Calu3 (cell line): ENCODE measurements at regions not wholly inside any gene's neighbourhood (a gene's known extent, or its start where the extent isn't known, plus 50 kb on each side); places are given as distances from the start of the nearest gene placed in this dataset.

Source experiments
- BruUV-seq: library from RNA; stranded (reverse); fragments of 400-500 nt; replicated peaks from 2 replicates; lab custom pipeline; 2021; lab: Mats Ljungman, UMichigan
- CTCF ChIA-PET: fragments of 300-600 bp; sonication (Branson Sonifier 250); formaldehyde crosslinking; loops from one replicate; lab custom pipeline; 2022; ENCODE audit warnings: antibody characterized with exemption; lab: Charles Lee
- DNase-seq: peaks from one replicate; pipeline ENCODE4 v3.0.0; 2022
- H3K27ac Mint-ChIP-seq: one replicate; pipeline ENCODE4 v1.8.0; 2022; ENCODE audit warnings: mixed read lengths; ENCODE audit not compliant: unreplicated experiment
- H3K27me3 Mint-ChIP-seq: one replicate; pipeline ENCODE4 v1.8.0; 2022; ENCODE audit warnings: mixed read lengths; ENCODE audit not compliant: unreplicated experiment
- H3K36me3 Mint-ChIP-seq: one replicate; pipeline ENCODE4 v1.8.0; 2022; ENCODE audit warnings: mild to moderate bottlenecking, moderate library complexity, mixed read lengths; ENCODE audit not compliant: insufficient read depth, unreplicated experiment
- H3K4me1 Mint-ChIP-seq: one replicate; pipeline ENCODE4 v1.8.0; 2022; ENCODE audit warnings: mild to moderate bottlenecking, low read depth, mixed read lengths; ENCODE audit not compliant: unreplicated experiment
- H3K4me3 Mint-ChIP-seq: one replicate; pipeline ENCODE4 v1.8.0; 2022; ENCODE audit warnings: mild to moderate bottlenecking, low read depth, moderate library complexity, mixed read lengths; ENCODE audit not compliant: unreplicated experiment
- H3K9me3 Mint-ChIP-seq: one replicate; pipeline ENCODE4 v1.8.0; 2022; ENCODE audit warnings: low read depth, mixed read lengths; ENCODE audit not compliant: unreplicated experiment
- intact Hi-C: fragments of 100-400 bp; cut with micrococcal nuclease; formaldehyde crosslinking; loops from one replicate; pipeline ENCODE4 v1.10.0; 2022; ENCODE audit not compliant: unreplicated experiment
- TF ChIP-seq, protein P1 (sequence below): fragments of 200-600 bp; IDR thresholded peaks from one replicate; pipeline ENCODE4 v1.8.0; 2022; ENCODE audit warnings: antibody characterized with exemption; ENCODE audit not compliant: unreplicated experiment

DNA sequence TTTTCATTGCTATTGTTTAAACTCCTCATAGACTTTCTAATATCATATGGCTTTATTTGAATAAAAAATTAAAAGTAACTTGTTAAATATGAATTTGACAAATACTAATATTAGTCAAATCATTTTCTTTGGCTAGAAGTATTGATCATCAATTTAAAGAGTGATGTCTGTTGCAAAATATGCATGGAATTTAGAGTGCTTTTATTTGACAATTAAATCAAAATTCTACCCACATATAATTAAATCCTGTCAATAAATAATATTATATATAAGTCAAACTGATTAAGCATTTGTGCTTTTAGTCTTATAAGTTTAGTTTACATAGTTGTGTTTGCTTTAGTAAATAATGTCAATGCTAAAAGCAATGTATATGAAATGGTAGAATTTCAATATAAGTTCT is 318.6 kb upstream of the ROBO1 start:
- no TSS peak for BruUV-seq
- Mint-ChIP-seq H3K27me3 (no peaks in the 10 kb centered on the region), H3K9me3 (peaks cover 2% of the 10 kb centered on the region), H3K4me3 (no peak overlapping the region), H3K4me1 (no peaks in the 10 kb centered on the region), H3K27ac (no peak overlapping the region), H3K36me3 (no peaks in the 10 kb centered on the region)
- DNase-seq, result no peak
- CTCF ChIA-PET, result interaction anchor here (0.7 kb wide), 1 partner anchor 626 kb away, joined by 3 read pairs; no protein-coding TSS in a partner anchor
- TF ChIP-seq, protein P1, sequence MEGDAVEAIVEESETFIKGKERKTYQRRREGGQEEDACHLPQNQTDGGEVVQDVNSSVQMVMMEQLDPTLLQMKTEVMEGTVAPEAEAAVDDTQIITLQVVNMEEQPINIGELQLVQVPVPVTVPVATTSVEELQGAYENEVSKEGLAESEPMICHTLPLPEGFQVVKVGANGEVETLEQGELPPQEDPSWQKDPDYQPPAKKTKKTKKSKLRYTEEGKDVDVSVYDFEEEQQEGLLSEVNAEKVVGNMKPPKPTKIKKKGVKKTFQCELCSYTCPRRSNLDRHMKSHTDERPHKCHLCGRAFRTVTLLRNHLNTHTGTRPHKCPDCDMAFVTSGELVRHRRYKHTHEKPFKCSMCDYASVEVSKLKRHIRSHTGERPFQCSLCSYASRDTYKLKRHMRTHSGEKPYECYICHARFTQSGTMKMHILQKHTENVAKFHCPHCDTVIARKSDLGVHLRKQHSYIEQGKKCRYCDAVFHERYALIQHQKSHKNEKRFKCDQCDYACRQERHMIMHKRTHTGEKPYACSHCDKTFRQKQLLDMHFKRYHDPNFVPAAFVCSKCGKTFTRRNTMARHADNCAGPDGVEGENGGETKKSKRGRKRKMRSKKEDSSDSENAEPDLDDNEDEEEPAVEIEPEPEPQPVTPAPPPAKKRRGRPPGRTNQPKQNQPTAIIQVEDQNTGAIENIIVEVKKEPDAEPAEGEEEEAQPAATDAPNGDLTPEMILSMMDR, result no peak
- intact Hi-C loops, result no loop called here

DNA sequence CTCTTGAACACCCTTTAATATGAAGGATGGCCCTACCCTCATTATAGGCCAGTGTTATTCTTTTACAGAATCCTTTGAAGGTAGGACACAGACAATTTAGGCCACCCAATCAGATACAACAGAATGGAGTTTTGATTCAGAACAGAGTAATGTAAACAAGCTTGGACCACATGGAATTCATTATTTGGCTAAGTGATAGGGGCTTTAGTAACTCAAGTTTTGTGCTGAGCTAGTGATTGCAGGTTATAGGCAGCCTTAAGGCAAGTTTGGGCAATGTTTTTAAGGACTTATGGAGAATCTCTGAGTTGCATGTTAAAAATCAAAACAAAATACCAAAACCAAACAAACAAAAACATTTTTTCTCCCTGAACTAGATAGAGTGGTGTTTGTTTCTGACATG is 312.1 kb upstream of the ROBO1 start:
- TF ChIP-seq, protein P1, result no peak
- H3K36me3 Mint-ChIP-seq, result no peaks in the 10 kb centered on the region
- H3K27me3 Mint-ChIP-seq, result no peaks in the 10 kb centered on the region
- intact Hi-C loops, result no loop called here
- peaks cover 5% of the 10 kb centered on the region for H3K9me3 Mint-ChIP-seq
- no peak overlapping the region for H3K27ac Mint-ChIP-seq
- CTCF ChIA-PET, result no interaction called here
- no peak overlapping the region for H3K4me3 Mint-ChIP-seq
- no peaks in the 10 kb centered on the region for H3K4me1 Mint-ChIP-seq
- BruUV-seq, result no TSS peak
- no peak for DNase-seq

DNA sequence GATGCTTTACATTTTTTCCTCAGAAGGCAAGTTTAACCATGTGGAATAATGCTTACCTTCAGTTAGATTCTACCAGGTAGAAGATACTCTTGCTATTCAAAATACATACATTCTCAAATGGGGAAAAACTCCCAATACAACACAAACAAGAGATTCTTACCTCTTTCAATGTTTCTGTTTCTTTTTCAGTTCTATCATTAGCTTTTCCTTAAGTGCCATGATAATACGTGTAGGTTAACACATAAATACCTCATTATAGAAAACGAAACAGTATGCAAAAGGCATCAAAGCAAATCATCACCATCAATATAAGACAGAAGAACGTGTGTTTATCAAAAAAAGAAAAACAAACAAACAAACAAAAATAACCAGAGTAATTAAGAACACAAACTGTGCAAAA is 300.7 kb upstream of the ROBO1 start:
- no peak for DNase-seq
- no peaks in the 10 kb centered on the region for H3K27me3 Mint-ChIP-seq
- H3K36me3 Mint-ChIP-seq, result no peaks in the 10 kb centered on the region
- no peak overlapping the region for H3K27ac Mint-ChIP-seq
- H3K4me1 Mint-ChIP-seq, result peaks cover 22% of the 10 kb centered on the region
- intact Hi-C loops, result loop anchor here (5.0 to 10.0 kb wide), 3 partner anchors 124 to 616 kb away; no protein-coding TSS in a partner anchor
- H3K9me3 Mint-ChIP-seq, result peaks cover 9% of the 10 kb centered on the region
- BruUV-seq, result no TSS peak
- TF ChIP-seq, protein P1, result no peak
- H3K4me3 Mint-ChIP-seq, result no peak overlapping the region
- CTCF ChIA-PET, result no interaction called here

DNA sequence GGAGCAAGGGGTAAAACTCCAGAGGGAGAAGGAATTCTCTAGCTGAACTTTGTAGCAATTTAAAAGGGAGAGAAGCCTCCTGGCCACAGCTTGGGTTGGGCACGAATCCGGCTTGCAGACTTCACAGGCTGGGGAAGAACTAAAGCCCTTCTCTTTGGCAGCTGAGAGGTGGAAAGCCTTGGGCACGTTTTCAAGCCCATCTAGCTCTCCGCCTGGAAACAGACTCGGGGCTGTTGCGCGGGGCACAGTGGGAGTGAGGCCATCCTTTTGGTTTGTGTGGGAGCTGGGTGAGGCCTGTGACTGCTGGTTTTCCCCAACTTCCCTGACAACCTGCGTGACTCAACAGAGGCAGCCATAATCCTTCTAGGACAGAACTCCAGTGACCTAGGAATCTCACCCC is 295.7 kb upstream of the ROBO1 start:
- H3K27me3 Mint-ChIP-seq, result no peaks in the 10 kb centered on the region
- H3K9me3 Mint-ChIP-seq, result peaks cover 5% of the 10 kb centered on the region
- H3K36me3 Mint-ChIP-seq, result no peaks in the 10 kb centered on the region
- DNase-seq, result no peak
- CTCF ChIA-PET, result interaction anchor here (0.7 kb wide), 1 partner anchor 1211 kb away, joined by 4 read pairs; no protein-coding TSS in a partner anchor
- TF ChIP-seq, protein P1, result no peak
- intact Hi-C loops, result loop anchor here (10.0 kb wide), 2 partner anchors 539 to 621 kb away; no protein-coding TSS in a partner anchor
- H3K4me1 Mint-ChIP-seq, result peaks cover 19% of the 10 kb centered on the region
- H3K27ac Mint-ChIP-seq, result no peak overlapping the region
- BruUV-seq, result no TSS peak
- no peak overlapping the region for H3K4me3 Mint-ChIP-seq
